Breast epithelium (tissue), 4 donors: ENCODE measurements at regions not wholly inside any gene's neighbourhood (a gene's known extent, or its start where the extent isn't known, plus 50 kb on each side); places are given as distances from the start of the nearest gene placed in this dataset.

Source experiments
- DNase-seq, 2 donors: peaks; one replicate each; pipeline ENCODE4 v3.0.0-alpha.2; 2019; ENCODE audit warnings: low spot score in 2 of 2
- H3K27ac ChIP-seq, 2 donors: fragments of 200-600 bp; sonication (generic) in 1 of 2; one replicate each; pipeline ENCODE4 v1.5.1; 2016 to 2019; ENCODE audit warnings: mild to moderate bottlenecking in 1 of 2
- H3K27me3 ChIP-seq, 2 donors: fragments of 200-600 bp; sonication (generic) in 1 of 2; one replicate each; pipeline versions ENCODE4 v1.5.1 to v1.6.0; 2017 to 2019; ENCODE audit warnings: control low read depth in 1 of 2, mild to moderate bottlenecking in 1 of 2
- H3K36me3 ChIP-seq: fragments of 200-600 bp; one replicate; pipeline ENCODE4 v1.5.1; 2019
- H3K4me1 ChIP-seq, 2 donors: fragments of 200-600 bp; sonication (generic); one replicate each; pipeline ENCODE4 v1.5.1; 2016 to 2019; ENCODE audit warnings: control low read depth in 1 of 2
- H3K4me3 ChIP-seq, 3 donors: fragments of 200-600 bp; sonication (generic); 1 replicate in 2 of 3; 2 replicates in 1 of 3; pipeline ENCODE4 v1.5.1; 2016 to 2019; ENCODE audit warnings: mild to moderate bottlenecking in 3 of 3, moderate library complexity in 2 of 3
- H3K9me3 ChIP-seq, 2 donors: fragments of 200-600 bp; sonication (generic) in 1 of 2; one replicate each; pipeline ENCODE4 v1.5.1; 2016 to 2019; ENCODE audit warnings: control low read depth in 1 of 2
- POLR2A ChIP-seq: fragments of 450-650 bp; IDR thresholded peaks from one replicate; pipeline ENCODE4 v1.6.1; 2016; ENCODE audit warnings: antibody characterized with exemption, mild to moderate bottlenecking, moderate library complexity
- POLR2AphosphoS5 ChIP-seq, 3 donors: sonication (generic); formaldehyde crosslinking; IDR thresholded peaks; one replicate each; pipeline ENCODE4 v1.6.1; 2017; ENCODE audit warnings: antibody characterized with exemption in 3 of 3
- intact Hi-C: fragments of 100-400 bp; cut with DNase I; formaldehyde crosslinking; loops from one replicate; pipeline ENCODE4 v1.15.1; 2023; ENCODE audit warnings: low total_unique reads
- TF ChIP-seq, protein P1 (sequence below), 3 donors: fragments of 450-650 bp; IDR thresholded peaks; one replicate each; pipeline ENCODE4 v1.5.1; 2016 to 2017; ENCODE audit warnings: antibody characterized with exemption in 3 of 3, mild to moderate bottlenecking in 3 of 3, moderate library complexity in 3 of 3

DNA sequence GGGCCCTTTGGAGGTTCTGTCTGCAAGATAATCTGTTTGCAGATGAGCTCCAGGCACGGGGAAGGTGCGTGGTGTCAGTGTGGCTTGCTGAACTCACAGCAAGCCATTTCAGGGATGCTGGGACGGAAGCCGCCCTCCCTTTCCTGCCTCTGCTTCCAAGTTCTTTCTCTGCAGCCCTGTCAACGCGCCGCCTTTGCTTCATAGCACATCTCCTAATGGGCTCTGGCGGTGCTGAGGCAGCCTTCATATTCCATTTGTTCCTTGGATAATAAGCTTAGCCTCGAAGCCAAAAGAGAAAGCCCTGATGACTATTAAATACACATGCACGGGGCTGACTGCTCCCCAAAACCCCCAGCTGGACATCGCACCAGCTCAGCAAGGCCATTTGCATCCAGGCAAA lies 81.7 kb upstream of the TAF1B start:
- Histone ChIP-seq H3K36me3 (no peaks in the 10 kb centered on the region), H3K4me1 (peaks cover 0 to 5% of the 10 kb centered on the region in 2 donors), H3K27ac (no peak overlapping the region), H3K27me3 (no peaks in the 10 kb centered on the region), H3K4me3 (no peak overlapping the region), H3K9me3 (no peaks in the 10 kb centered on the region)
- intact Hi-C loops = no loop called here
- TF ChIP-seq POLR2A (no peak), POLR2AphosphoS5 (IDR thresholded peaks at IDR 0.05) (no peak)
- TF ChIP-seq, protein P1, sequence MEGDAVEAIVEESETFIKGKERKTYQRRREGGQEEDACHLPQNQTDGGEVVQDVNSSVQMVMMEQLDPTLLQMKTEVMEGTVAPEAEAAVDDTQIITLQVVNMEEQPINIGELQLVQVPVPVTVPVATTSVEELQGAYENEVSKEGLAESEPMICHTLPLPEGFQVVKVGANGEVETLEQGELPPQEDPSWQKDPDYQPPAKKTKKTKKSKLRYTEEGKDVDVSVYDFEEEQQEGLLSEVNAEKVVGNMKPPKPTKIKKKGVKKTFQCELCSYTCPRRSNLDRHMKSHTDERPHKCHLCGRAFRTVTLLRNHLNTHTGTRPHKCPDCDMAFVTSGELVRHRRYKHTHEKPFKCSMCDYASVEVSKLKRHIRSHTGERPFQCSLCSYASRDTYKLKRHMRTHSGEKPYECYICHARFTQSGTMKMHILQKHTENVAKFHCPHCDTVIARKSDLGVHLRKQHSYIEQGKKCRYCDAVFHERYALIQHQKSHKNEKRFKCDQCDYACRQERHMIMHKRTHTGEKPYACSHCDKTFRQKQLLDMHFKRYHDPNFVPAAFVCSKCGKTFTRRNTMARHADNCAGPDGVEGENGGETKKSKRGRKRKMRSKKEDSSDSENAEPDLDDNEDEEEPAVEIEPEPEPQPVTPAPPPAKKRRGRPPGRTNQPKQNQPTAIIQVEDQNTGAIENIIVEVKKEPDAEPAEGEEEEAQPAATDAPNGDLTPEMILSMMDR (IDR thresholded peaks at IDR 0.05) = no peak
- no peak for DNase-seq

DNA sequence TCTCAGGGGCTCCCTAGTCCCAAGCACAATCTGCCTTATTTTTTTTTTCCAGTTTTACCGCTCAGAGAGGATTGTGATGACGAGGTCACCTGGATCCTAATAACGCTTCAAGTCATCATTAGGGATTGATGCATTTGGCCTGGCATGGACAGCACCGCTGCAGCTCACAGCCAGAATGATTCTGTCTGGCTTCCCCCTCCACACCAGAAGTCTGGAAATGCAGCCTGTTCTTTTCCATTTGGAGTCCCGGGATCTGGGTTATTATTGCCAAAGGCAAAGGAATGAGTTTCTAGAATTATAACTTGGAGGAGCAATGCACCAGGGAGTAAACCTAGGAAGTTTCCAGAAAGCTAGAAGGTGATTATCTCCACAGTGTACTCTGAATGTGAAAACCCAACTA lies 81.1 kb upstream of the TAF1B start:
- H3K36me3 ChIP-seq = no peaks in the 10 kb centered on the region
- H3K4me3 ChIP-seq = no peak overlapping the region
- intact Hi-C loops = no loop called here
- no peaks in the 10 kb centered on the region for H3K27me3 ChIP-seq
- no peaks in the 10 kb centered on the region for H3K9me3 ChIP-seq
- peaks cover 0 to 5% of the 10 kb centered on the region in 2 donors for H3K4me1 ChIP-seq
- H3K27ac ChIP-seq = no peak overlapping the region
- DNase-seq = no peak
- TF ChIP-seq POLR2AphosphoS5 (IDR thresholded peaks at IDR 0.05) (no peak), POLR2A (no peak)
- TF ChIP-seq, protein P1 (IDR thresholded peaks at IDR 0.05) = no peak

GRCh38 chr2:9762941-9763340 lies 80.3 kb upstream of the TAF1B start:
- intact Hi-C loops = no loop called here
- peak in 1 of 2 donors; percentile 30 for DNase-seq
- no peak for TF ChIP-seq POLR2A
- TF ChIP-seq, protein P1 (IDR thresholded peaks at IDR 0.05) = no peak
- TF ChIP-seq POLR2AphosphoS5 (IDR thresholded peaks at IDR 0.05) = no peak
- no peak overlapping the region for H3K27ac ChIP-seq
- no peaks in the 10 kb centered on the region for H3K36me3 ChIP-seq
- no peaks in the 10 kb centered on the region for H3K27me3 ChIP-seq
- peaks cover 0 to 4% of the 10 kb centered on the region in 2 donors for H3K4me1 ChIP-seq
- H3K9me3 ChIP-seq = no peaks in the 10 kb centered on the region
- no peak overlapping the region for H3K4me3 ChIP-seq

- no peaks in the 10 kb centered on the region for H3K36me3 ChIP-seq
- peak in 1 of 2 donors; percentile 7 for DNase-seq
- no peaks in the 10 kb centered on the region for H3K9me3 ChIP-seq
- TF ChIP-seq POLR2A (no peak), POLR2AphosphoS5 (IDR thresholded peaks at IDR 0.05) (no peak)
- TF ChIP-seq, protein P1 (IDR thresholded peaks at IDR 0.05) = no peak
- no peak overlapping the region for H3K27ac ChIP-seq
- no peak overlapping the region for H3K4me3 ChIP-seq
- no peaks in the 10 kb centered on the region for H3K27me3 ChIP-seq
- intact Hi-C loops = no loop called here
- no peaks in the 10 kb centered on the region for H3K4me1 ChIP-seq
Measured at GRCh38 chr2:9763356-9764152, 79.7 kb upstream of the TAF1B start.

GRCh38 chr2:9764153-9764778 lies 79.0 kb upstream of the TAF1B start:
- H3K27me3 ChIP-seq = no peaks in the 10 kb centered on the region
- peak in 1 of 2 donors; percentile 25 for DNase-seq
- no peak overlapping the region for H3K4me3 ChIP-seq
- H3K9me3 ChIP-seq = no peaks in the 10 kb centered on the region
- intact Hi-C loops = no loop called here
- H3K4me1 ChIP-seq = no peaks in the 10 kb centered on the region
- no peak overlapping the region for H3K27ac ChIP-seq
- H3K36me3 ChIP-seq = no peaks in the 10 kb centered on the region
- TF ChIP-seq POLR2AphosphoS5 (IDR thresholded peaks at IDR 0.05) (no peak), POLR2A (no peak)
- TF ChIP-seq, protein P1 (IDR thresholded peaks at IDR 0.05) = no peak
